ENCODE measurements at regions not wholly inside any gene's neighbourhood (a gene's known extent, or its start where the extent isn't known, plus 50 kb on each side); places are given as distances from the start of the nearest gene placed in this dataset.

GRCh38 chr5:125370461-125371205 is 624.2 kb upstream of the ZNF608 start:
- TF ChIP-seq POLR2A (IDR thresholded peaks at IDR 0.05; ENCODE audit: low read depth, low read length) (no peak), TAF1 (IDR thresholded peaks at IDR 0.05; ENCODE audit: borderline replicate concordance, low read depth, low read length) (no peak)

Measured in GM12892 (cell line).